Esophagus muscularis mucosa (tissue), 4 donors: ENCODE measurements at regions not wholly inside any gene's neighbourhood (a gene's known extent, or its start where the extent isn't known, plus 50 kb on each side); places are given as distances from the start of the nearest gene placed in this dataset.

Experiments used
- CTCF ChIP-seq, 3 experiments: fragments of 200-600 bp in 2 of 3; fragments of 450-650 bp in 1 of 3; sonication (generic) in 2 of 3; IDR thresholded peaks; one replicate each; pipeline ENCODE4 v1.5.1; 2017 to 2019; ENCODE audit warnings: antibody characterized with exemption in 3 of 3, mild to moderate bottlenecking in 2 of 3, moderate library complexity in 1 of 3
- EP300 ChIP-seq: sonication (generic); formaldehyde crosslinking; IDR thresholded peaks from one replicate; pipeline ENCODE4 v1.6.1; 2017; ENCODE audit warnings: antibody characterized with exemption
- POLR2A ChIP-seq: fragments of 450-650 bp; IDR thresholded peaks from one replicate; pipeline ENCODE4 v1.6.1; 2017; ENCODE audit warnings: antibody characterized with exemption, moderate library complexity, mild to moderate bottlenecking, low read depth
- POLR2AphosphoS5 ChIP-seq, 2 donors: sonication (generic); formaldehyde crosslinking; IDR thresholded peaks; one replicate each; pipeline ENCODE4 v1.6.1; 2017; ENCODE audit warnings: antibody characterized with exemption in 2 of 2

- TF ChIP-seq CTCF (IDR thresholded peaks at IDR 0.05) = no peak
- TF ChIP-seq EP300 = no peak
- TF ChIP-seq POLR2A = no peak
- TF ChIP-seq POLR2AphosphoS5 (IDR thresholded peaks at IDR 0.05) = no peak
Measured at GRCh38 chr2:18399601-18400000, 160.9 kb downstream of the RDH14 start.
